Skeletal muscle cell (primary cell): ENCODE measurements at regions not wholly inside any gene's neighbourhood (a gene's known extent, or its start where the extent isn't known, plus 50 kb on each side); places are given as distances from the start of the nearest gene placed in this dataset.
"Not testable (repeated sequence)": the region's sequence is repeated elsewhere in the genome, so short reads cannot be mapped to it uniquely, and the experiment has no call there.

Source experiments
- DNase-seq: peaks from one replicate; pipeline ENCODE4 v3.0.0-alpha.2; 2010; ENCODE audit warnings: low read depth
- H3K4me3 ChIP-seq: 2 replicates; pipeline ENCODE4 v1.5.1; 2011; ENCODE audit warnings: low read depth, mild to moderate bottlenecking, control low read depth, low read length, moderate library complexity

- not testable (repeated sequence) for DNase-seq, H3K4me3 ChIP-seq
Measured at GRCh38 chr7:115597220-115597619, 433.3 kb downstream of the TFEC start.

- no peak for DNase-seq
- no peak overlapping the region for H3K4me3 ChIP-seq
Measured at GRCh38 chr7:115593111-115593510, 437.5 kb downstream of the TFEC start.

GRCh38 chr7:115585015-115585718 is 445.4 kb downstream of the TFEC start:
- DNase-seq: no peak
- H3K4me3 ChIP-seq: no peak overlapping the region

GRCh38 chr7:115582956-115583355 is 447.6 kb downstream of the TFEC start:
- no peak for DNase-seq
- H3K4me3 ChIP-seq: no peak overlapping the region

GRCh38 chr7:115578576-115578975 is 452.0 kb downstream of the TFEC start:
- DNase-seq: no peak
- H3K4me3 ChIP-seq: no peak overlapping the region

- no peak for DNase-seq
- H3K4me3 ChIP-seq: no peak overlapping the region
Measured at GRCh38 chr7:115574681-115575291, 455.8 kb downstream of the TFEC start.

- DNase-seq: no peak
- H3K4me3 ChIP-seq: no peak overlapping the region
Measured at GRCh38 chr7:115572111-115572510, 458.5 kb downstream of the TFEC start.

- DNase-seq: peak; percentile 52
Measured at GRCh38 chr7:115561335-115562110, 469.0 kb downstream of the TFEC start.

GRCh38 chr7:115559877-115560276 is 470.7 kb downstream of the TFEC start:
- H3K4me3 ChIP-seq: no peak overlapping the region
- no peak for DNase-seq

More at GRCh38 chr7:115561335-115562110, 469.0 kb downstream of the TFEC start:
- no peak overlapping the region for H3K4me3 ChIP-seq

- no peak overlapping the region for H3K4me3 ChIP-seq
- DNase-seq: peak; percentile 54
Measured at GRCh38 chr7:115558161-115558560, 472.4 kb downstream of the TFEC start.

- H3K4me3 ChIP-seq, DNase-seq: not testable (repeated sequence)
Measured at GRCh38 chr7:115557296-115557695, 473.3 kb downstream of the TFEC start.

GRCh38 chr7:115552766-115553165 is 477.8 kb downstream of the TFEC start:
- no peak overlapping the region for H3K4me3 ChIP-seq
- no peak for DNase-seq

GRCh38 chr7:115549910-115550309 is 480.7 kb downstream of the TFEC start:
- no peak for DNase-seq
- H3K4me3 ChIP-seq: no peak overlapping the region

GRCh38 chr7:115548756-115549155 is 481.8 kb downstream of the TFEC start:
- H3K4me3 ChIP-seq: no peak overlapping the region
- DNase-seq: no peak

- no peak overlapping the region for H3K4me3 ChIP-seq
- DNase-seq: no peak
Measured at GRCh38 chr7:115546790-115547189, 483.8 kb downstream of the TFEC start.

- H3K4me3 ChIP-seq: no peak overlapping the region
- DNase-seq: no peak
Measured at GRCh38 chr7:115533785-115534184, 496.8 kb downstream of the TFEC start.

- DNase-seq: no peak
- no peak overlapping the region for H3K4me3 ChIP-seq
Measured at GRCh38 chr7:115526278-115526677, 504.3 kb downstream of the TFEC start.

GRCh38 chr7:115522174-115522573 is 508.4 kb downstream of the TFEC start:
- H3K4me3 ChIP-seq: no peak overlapping the region
- no peak for DNase-seq

- peak; percentile 16 for DNase-seq
Measured at GRCh38 chr7:115516341-115516740, 514.2 kb downstream of the TFEC start.

GRCh38 chr7:115511330-115511729 is 519.2 kb downstream of the TFEC start:
- no peak for DNase-seq
- no peak overlapping the region for H3K4me3 ChIP-seq

More at GRCh38 chr7:115516341-115516740, 514.2 kb downstream of the TFEC start:
- H3K4me3 ChIP-seq: no peak overlapping the region
